Retinal pigment epithelial cell (primary cell): ENCODE measurements at regions not wholly inside any gene's neighbourhood (a gene's known extent, or its start where the extent isn't known, plus 50 kb on each side); places are given as distances from the start of the nearest gene placed in this dataset.

Source experiments
- DNase-seq: peaks from one replicate; pipeline ENCODE4 v3.0.0-alpha.2; 2010; ENCODE audit warnings: low read depth
- H3K4me3 ChIP-seq: 2 replicates; pipeline ENCODE4 v1.5.1; 2011; ENCODE audit warnings: mild to moderate bottlenecking, low read length, control low read depth, moderate library complexity
- CTCF ChIP-seq: conservative IDR thresholded peaks from 2 replicates; pipeline ENCODE4 v1.5.1; 2011; ENCODE audit warnings: low read depth, low read length, control low read depth, inconsistent platforms

DNA sequence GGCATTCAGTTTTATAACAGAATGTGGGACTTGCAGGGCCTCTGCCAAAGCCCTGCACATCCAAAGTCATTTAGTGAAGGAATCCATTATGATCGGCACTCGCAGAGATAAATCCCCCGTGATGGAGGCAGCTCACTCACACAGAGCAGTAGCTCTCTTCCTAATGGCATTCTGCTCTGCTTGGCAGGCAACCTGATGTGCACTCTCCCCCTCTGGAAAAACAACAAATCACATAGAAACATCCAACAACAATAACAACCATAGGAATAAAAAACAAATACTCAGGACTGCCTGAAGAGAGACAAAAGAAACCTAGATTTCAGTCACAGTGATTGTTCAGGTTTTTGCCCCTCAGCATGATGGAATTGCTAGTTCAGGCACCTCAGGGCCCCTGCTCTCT, 59.7 kb downstream of the NAA11 start:
- TF ChIP-seq CTCF = no peak
- H3K4me3 ChIP-seq = no peak overlapping the region
- DNase-seq = no peak

DNA sequence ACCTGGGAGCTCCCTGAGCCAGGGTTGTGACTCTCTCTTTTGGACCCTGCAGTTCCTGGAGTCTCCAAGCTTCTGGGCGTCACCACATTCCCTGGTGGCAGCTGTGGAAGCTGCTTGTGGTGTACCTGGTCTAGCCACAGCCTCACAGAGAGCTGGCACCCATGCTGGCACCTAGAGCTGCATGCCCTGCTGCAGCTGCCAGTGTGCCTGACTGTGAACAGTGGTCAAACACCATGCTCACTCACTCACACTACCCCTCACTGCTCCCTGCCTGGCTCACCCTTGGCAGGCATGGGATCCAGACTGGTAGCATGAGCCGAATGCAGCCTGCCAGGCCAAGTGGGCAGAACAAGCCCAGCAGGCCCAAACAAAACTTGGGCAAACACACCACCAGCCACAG, 66.6 kb downstream of the NAA11 start:
- DNase-seq = no peak
- no peak for TF ChIP-seq CTCF
- no peak overlapping the region for H3K4me3 ChIP-seq

DNA sequence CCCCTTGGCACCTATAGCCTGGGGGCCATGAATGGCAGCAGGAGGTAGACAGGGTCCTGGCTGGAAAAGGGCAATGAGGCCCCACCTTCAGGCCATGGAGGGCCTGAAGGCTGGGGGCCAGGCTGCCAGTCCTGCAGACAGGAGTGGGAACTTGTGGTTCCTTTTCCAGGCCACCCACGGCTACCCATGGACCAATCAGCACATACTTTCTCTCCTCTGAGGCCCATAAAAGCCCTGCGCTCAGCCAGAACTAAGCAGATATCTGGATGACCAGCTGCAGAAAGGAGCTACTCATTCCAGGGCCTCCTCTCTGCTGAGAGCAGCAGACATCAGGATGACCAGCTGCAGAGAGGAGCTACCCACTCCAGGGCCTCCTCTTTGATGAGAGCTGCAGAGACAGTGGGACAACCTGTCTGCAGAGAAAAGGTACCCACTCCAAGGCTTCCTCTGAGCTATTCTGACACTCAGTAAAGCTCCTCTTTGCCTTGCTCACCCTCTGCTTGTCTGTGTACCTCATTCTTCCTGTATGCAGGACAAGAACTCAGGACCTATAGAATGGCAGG, 67.2 kb downstream of the NAA11 start:
- DNase-seq = no peak
- H3K4me3 ChIP-seq = no peak overlapping the region
- no peak for TF ChIP-seq CTCF

- H3K4me3 ChIP-seq = no peak overlapping the region
- DNase-seq = no peak
Measured at GRCh38 chr4:79257953-79258613, 67.8 kb downstream of the NAA11 start.

DNA sequence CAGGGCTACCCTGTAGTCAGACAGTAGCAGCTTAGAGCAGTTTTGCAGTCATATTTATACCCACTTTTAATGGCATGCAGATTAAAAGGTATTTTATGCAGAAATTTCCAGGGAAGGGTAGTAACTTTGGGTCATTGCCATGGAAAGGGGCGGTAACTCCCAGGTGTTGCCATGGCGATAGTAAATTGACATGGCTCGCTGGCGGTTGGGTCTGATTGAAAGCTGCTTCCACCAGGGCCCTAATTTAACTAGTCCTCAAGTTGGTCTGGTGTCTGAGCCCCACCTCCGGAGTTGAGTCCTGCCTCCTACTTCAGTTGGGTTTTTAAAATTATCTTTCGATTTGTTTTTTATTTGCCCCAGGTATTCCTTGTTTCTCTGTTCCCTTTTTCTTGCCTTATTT, 70.1 kb downstream of the NAA11 start:
- DNase-seq = no peak
- no peak for TF ChIP-seq CTCF
- no peak overlapping the region for H3K4me3 ChIP-seq

More at GRCh38 chr4:79257953-79258613, 67.8 kb downstream of the NAA11 start:
- no peak for TF ChIP-seq CTCF

DNA sequence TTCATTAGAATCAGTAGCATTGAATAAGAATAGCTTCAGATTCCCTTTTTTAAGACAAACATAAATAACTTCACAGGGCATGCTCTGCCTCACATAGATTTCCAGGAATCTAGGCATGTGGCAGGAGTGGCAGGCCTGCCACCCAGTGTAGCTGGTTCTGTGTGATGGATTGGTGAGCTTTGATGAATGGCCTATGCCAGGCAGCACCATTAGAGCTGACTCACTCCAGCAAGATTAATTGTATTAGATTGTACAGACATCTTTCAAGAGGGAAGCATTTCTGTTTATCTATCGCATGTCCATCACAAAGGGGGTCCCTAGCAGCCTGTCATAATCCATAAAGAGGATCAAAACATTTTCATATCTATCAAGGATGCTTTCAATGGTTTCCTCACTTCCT, 71.9 kb downstream of the NAA11 start:
- TF ChIP-seq CTCF = no peak
- H3K4me3 ChIP-seq = no peak overlapping the region
- no peak for DNase-seq

GRCh38 chr4:79253168-79253567, 72.7 kb downstream of the NAA11 start:
- no peak for TF ChIP-seq CTCF
- DNase-seq = no peak
- H3K4me3 ChIP-seq = no peak overlapping the region
